Peyer's patch (tissue), 4 donors: ENCODE measurements at regions not wholly inside any gene's neighbourhood (a gene's known extent, or its start where the extent isn't known, plus 50 kb on each side); places are given as distances from the start of the nearest gene placed in this dataset.

ENCODE experiments used
- POLR2A ChIP-seq, 2 donors: fragments of 450-650 bp; IDR thresholded peaks; one replicate each; pipeline ENCODE4 v1.5.1; 2017; ENCODE audit warnings: antibody characterized with exemption in 2 of 2, mild to moderate bottlenecking in 2 of 2, moderate library complexity in 2 of 2
- TF ChIP-seq, protein P1 (sequence below), 6 experiments: fragments of 450-650 bp in 4 of 6; fragments of 200-600 bp in 2 of 6; sonication (generic) in 1 of 6; IDR thresholded peaks; one replicate each; pipeline ENCODE4 v1.5.1; 2017 to 2019; ENCODE audit warnings: antibody characterized with exemption in 6 of 6, mild to moderate bottlenecking in 3 of 6, moderate library complexity in 1 of 6

- no peak for TF ChIP-seq POLR2A (IDR thresholded peaks at IDR 0.05)
- TF ChIP-seq, protein P1, sequence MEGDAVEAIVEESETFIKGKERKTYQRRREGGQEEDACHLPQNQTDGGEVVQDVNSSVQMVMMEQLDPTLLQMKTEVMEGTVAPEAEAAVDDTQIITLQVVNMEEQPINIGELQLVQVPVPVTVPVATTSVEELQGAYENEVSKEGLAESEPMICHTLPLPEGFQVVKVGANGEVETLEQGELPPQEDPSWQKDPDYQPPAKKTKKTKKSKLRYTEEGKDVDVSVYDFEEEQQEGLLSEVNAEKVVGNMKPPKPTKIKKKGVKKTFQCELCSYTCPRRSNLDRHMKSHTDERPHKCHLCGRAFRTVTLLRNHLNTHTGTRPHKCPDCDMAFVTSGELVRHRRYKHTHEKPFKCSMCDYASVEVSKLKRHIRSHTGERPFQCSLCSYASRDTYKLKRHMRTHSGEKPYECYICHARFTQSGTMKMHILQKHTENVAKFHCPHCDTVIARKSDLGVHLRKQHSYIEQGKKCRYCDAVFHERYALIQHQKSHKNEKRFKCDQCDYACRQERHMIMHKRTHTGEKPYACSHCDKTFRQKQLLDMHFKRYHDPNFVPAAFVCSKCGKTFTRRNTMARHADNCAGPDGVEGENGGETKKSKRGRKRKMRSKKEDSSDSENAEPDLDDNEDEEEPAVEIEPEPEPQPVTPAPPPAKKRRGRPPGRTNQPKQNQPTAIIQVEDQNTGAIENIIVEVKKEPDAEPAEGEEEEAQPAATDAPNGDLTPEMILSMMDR (IDR thresholded peaks at IDR 0.05) = no peak
Observed at GRCh38 chr6:10323018-10323417, 91.9 kb downstream of the TFAP2A start.
